ENCODE measurements at regions not wholly inside any gene's neighbourhood (a gene's known extent, or its start where the extent isn't known, plus 50 kb on each side); places are given as distances from the start of the nearest gene placed in this dataset.
A peak's percentile ranks its signal among the peaks of the same experiment; 100 is the strongest.

- TF ChIP-seq EP300 (IDR thresholded peaks at IDR 0.05), result no peak
- no peak for TF ChIP-seq CTCF (IDR thresholded peaks at IDR 0.05)
- no peak for TF ChIP-seq POLR2A (IDR thresholded peaks at IDR 0.05; ENCODE audit: low read depth)
- no peak for TF ChIP-seq POLR2AphosphoS5 (IDR thresholded peaks at IDR 0.05)
- Histone ChIP-seq H3K4me1 (no peaks in the 10 kb centered on the region), H3K27me3 (no peaks in the 10 kb centered on the region), H3K4me3 (no peak overlapping the region), H3K27ac (replicated peaks in 1 of 4) (no peak overlapping the region), H3K9me3 (peaks cover 0 to 15% (median 4%) of the 10 kb centered on the region in 4 donors), H3K36me3 (no peaks in the 10 kb centered on the region)
- intact Hi-C loops (cut with DNase I), result no loop called here
- no peak for DNase-seq (ENCODE audit: extremely low spot score)
Measured at GRCh38 chr18:51510020-51510419, 312.5 kb upstream of the MEX3C start.

DNA sequence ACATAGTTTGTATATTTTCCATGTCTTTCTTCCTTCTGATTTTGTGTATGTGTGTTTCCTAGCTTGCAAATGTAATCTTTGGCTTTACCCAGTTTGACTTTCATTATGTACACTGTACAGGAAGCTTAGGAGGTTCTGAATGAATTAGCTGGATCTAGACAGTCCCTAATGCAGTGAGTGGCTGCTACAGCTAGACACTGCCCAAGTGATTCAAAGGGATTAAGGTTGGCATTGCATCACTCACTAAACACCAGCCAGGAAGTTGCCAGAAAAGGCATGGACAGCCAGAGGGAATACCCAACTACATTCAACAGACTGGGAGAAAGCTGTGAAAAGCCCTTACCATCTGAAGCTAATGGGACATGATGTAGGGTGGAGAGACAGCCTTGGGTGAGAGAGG lies 316.0 kb upstream of the MEX3C start:
- TF ChIP-seq POLR2A (IDR thresholded peaks at IDR 0.05; ENCODE audit: low read depth) (no peak), POLR2AphosphoS5 (IDR thresholded peaks at IDR 0.05) (no peak), CTCF (IDR thresholded peaks at IDR 0.05) (no peak), EP300 (IDR thresholded peaks at IDR 0.05) (no peak)
- H3K4me3 ChIP-seq, result no peak overlapping the region
- H3K36me3 ChIP-seq, result no peaks in the 10 kb centered on the region
- DNase-seq (ENCODE audit: extremely low spot score), result peak; percentile 26
- H3K27me3 ChIP-seq, result no peaks in the 10 kb centered on the region
- no peaks in the 10 kb centered on the region for H3K4me1 ChIP-seq
- intact Hi-C loops (cut with DNase I), result no loop called here
- peaks cover 0 to 15% (median 2%) of the 10 kb centered on the region in 4 donors for H3K9me3 ChIP-seq
- no peak overlapping the region for H3K27ac ChIP-seq (replicated peaks in 1 of 4)

DNA sequence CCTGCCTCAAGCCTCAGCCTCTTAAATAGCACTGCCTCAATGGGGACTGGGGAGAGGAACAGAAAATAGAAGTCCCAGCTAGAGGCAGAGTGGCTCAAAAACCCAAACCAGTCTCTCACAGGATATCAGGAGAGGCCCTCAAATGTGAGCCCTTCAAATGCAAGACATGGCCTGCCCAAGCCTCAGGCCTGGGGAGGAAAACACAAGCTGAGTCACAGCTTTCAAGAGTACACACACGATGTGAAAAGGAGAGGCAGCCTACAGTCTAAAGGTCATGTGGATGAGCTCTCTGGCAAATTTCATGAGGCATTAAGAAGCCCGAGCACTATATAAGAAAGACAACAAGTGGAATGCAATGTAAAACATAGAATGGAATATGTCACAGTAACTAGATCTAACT lies 316.6 kb upstream of the MEX3C start:
- no peak overlapping the region for H3K27ac ChIP-seq (replicated peaks in 1 of 4)
- H3K4me1 ChIP-seq, result no peaks in the 10 kb centered on the region
- no peak overlapping the region for H3K4me3 ChIP-seq
- H3K9me3 ChIP-seq, result peaks cover 0 to 9% (median 1%) of the 10 kb centered on the region in 4 donors
- H3K36me3 ChIP-seq, result no peaks in the 10 kb centered on the region
- no peak for DNase-seq (ENCODE audit: extremely low spot score)
- no peaks in the 10 kb centered on the region for H3K27me3 ChIP-seq
- TF ChIP-seq CTCF (IDR thresholded peaks at IDR 0.05) (no peak), POLR2A (IDR thresholded peaks at IDR 0.05; ENCODE audit: low read depth) (no peak), POLR2AphosphoS5 (IDR thresholded peaks at IDR 0.05) (no peak), EP300 (IDR thresholded peaks at IDR 0.05) (no peak)
- 78% methylated on average over 2 of the region's 2 CpGs for WGBS
- intact Hi-C loops (cut with DNase I), result no loop called here

DNA sequence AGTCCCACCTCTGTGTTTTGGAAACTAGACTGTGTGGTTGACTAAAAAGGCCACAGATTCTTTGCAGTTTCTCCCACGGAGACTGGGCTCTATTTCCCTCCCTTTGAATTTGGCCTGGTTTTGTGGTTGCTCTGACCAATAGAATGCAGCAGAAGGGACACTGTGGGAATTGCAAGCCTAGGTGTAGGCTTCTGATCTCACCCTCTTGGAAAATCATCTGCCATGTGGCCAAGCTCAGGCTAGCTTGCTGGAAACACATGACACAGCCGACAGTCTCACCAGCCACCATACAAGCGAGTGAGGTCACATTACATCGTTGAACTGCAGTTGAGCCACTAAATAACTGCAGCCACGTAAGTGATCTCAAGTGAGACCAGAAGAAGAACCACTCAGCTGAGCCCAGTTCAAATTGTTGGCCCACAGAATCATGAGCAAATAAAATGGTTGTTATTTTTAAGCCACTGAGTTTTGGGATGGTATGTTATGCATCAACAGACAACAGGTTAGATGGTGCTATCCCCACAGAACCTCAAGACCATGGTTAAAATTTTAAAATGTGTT lies 319.1 kb upstream of the MEX3C start:
- H3K27ac ChIP-seq (replicated peaks in 1 of 4), result no peak overlapping the region
- no peak overlapping the region for H3K4me3 ChIP-seq
- 82% methylated on average over 5 of the region's 5 CpGs for WGBS
- peak; percentile 55 for DNase-seq (ENCODE audit: extremely low spot score)
- no peaks in the 10 kb centered on the region for H3K9me3 ChIP-seq
- no peaks in the 10 kb centered on the region for H3K27me3 ChIP-seq
- H3K4me1 ChIP-seq, result no peaks in the 10 kb centered on the region
- intact Hi-C loops (cut with DNase I), result no loop called here
- no peak for TF ChIP-seq POLR2AphosphoS5 (IDR thresholded peaks at IDR 0.05)
- TF ChIP-seq EP300 (IDR thresholded peaks at IDR 0.05), result no peak
- TF ChIP-seq CTCF (IDR thresholded peaks at IDR 0.05), result no peak
- TF ChIP-seq POLR2A (IDR thresholded peaks at IDR 0.05; ENCODE audit: low read depth), result no peak
- H3K36me3 ChIP-seq, result no peaks in the 10 kb centered on the region

DNA sequence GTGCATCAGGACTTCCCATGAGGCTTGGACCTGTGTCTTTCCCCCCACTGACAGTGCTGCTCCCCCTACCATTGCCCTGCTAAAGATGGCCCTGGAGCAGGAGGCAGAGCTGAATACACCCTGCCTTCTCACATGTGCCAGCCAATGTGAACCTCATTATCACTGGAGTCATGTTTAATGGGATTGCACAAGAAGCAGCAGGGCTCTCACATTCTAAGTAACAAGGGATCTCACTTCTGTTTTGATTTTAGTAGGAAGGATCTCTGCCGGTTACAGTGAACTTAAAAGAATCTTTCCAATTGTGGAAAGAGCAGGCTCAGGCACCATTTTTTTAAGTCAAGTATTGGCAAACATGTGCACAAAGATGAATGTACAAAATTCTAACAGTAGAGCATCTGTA lies 322.1 kb upstream of the MEX3C start:
- Histone ChIP-seq H3K4me3 (no peak overlapping the region), H3K9me3 (no peaks in the 10 kb centered on the region), H3K27ac (replicated peaks in 1 of 4) (no peak overlapping the region), H3K36me3 (no peaks in the 10 kb centered on the region), H3K4me1 (no peaks in the 10 kb centered on the region), H3K27me3 (no peaks in the 10 kb centered on the region)
- DNase-seq (ENCODE audit: extremely low spot score), result peak; percentile 62
- intact Hi-C loops (cut with DNase I), result no loop called here
- 53% methylated on average over 1 of the region's 1 CpG for WGBS
- TF ChIP-seq POLR2A (IDR thresholded peaks at IDR 0.05; ENCODE audit: low read depth) (no peak), EP300 (IDR thresholded peaks at IDR 0.05) (no peak), POLR2AphosphoS5 (IDR thresholded peaks at IDR 0.05) (no peak), CTCF (IDR thresholded peaks at IDR 0.05) (no peak)

Data from esophagus muscularis mucosa (tissue), 4 donors.